ENCODE measurements at regions not wholly inside any gene's neighbourhood (a gene's known extent, or its start where the extent isn't known, plus 50 kb on each side); places are given as distances from the start of the nearest gene placed in this dataset.

- Histone ChIP-seq H3K4me3 (ENCODE audit: low read length) (no peak overlapping the region), H3K4me1 (ENCODE audit: control insufficient read depth, insufficient read depth, low read length) (no peaks in the 10 kb centered on the region), H3K27me3 (replicated peaks; ENCODE audit: control insufficient read depth, insufficient read depth, low read length) (no peaks in the 10 kb centered on the region), H3K36me3 (ENCODE audit: control insufficient read depth, insufficient read depth, low read length, severe bottlenecking) (no peaks in the 10 kb centered on the region), H3K9me3 (ENCODE audit: control insufficient read depth, low read length) (peaks cover 4% of the 10 kb centered on the region), H3K9ac (ENCODE audit: low read length) (no peak overlapping the region)
- no peak for DNase-seq (ENCODE audit: low read depth)
Measured at GRCh38 chr1:95554408-95554807, 320.4 kb downstream of the RWDD3 start.

GRCh38 chr1:95558791-95559190 is 324.8 kb downstream of the RWDD3 start:
- Histone ChIP-seq H3K4me3 (ENCODE audit: low read length) (no peak overlapping the region), H3K9ac (ENCODE audit: low read length) (no peak overlapping the region), H3K4me1 (ENCODE audit: control insufficient read depth, insufficient read depth, low read length) (no peaks in the 10 kb centered on the region), H3K9me3 (ENCODE audit: control insufficient read depth, low read length) (peaks cover 8% of the 10 kb centered on the region), H3K36me3 (ENCODE audit: control insufficient read depth, insufficient read depth, low read length, severe bottlenecking) (no peaks in the 10 kb centered on the region), H3K27me3 (replicated peaks; ENCODE audit: control insufficient read depth, insufficient read depth, low read length) (no peaks in the 10 kb centered on the region)
- no peak for DNase-seq (ENCODE audit: low read depth)

GRCh38 chr1:95561346-95561745 is 327.3 kb downstream of the RWDD3 start:
- Histone ChIP-seq H3K36me3 (ENCODE audit: control insufficient read depth, insufficient read depth, low read length, severe bottlenecking) (no peaks in the 10 kb centered on the region), H3K9ac (ENCODE audit: low read length) (no peak overlapping the region), H3K9me3 (ENCODE audit: control insufficient read depth, low read length) (peaks cover 8% of the 10 kb centered on the region), H3K4me3 (ENCODE audit: low read length) (no peak overlapping the region), H3K27me3 (replicated peaks; ENCODE audit: control insufficient read depth, insufficient read depth, low read length) (no peaks in the 10 kb centered on the region), H3K4me1 (ENCODE audit: control insufficient read depth, insufficient read depth, low read length) (no peaks in the 10 kb centered on the region)
- DNase-seq (ENCODE audit: low read depth): no peak

- Histone ChIP-seq H3K4me3 (ENCODE audit: low read length) (no peak overlapping the region), H3K27me3 (replicated peaks; ENCODE audit: control insufficient read depth, insufficient read depth, low read length) (no peaks in the 10 kb centered on the region), H3K9ac (ENCODE audit: low read length) (no peak overlapping the region), H3K4me1 (ENCODE audit: control insufficient read depth, insufficient read depth, low read length) (no peaks in the 10 kb centered on the region), H3K9me3 (ENCODE audit: control insufficient read depth, low read length) (peaks cover 4% of the 10 kb centered on the region), H3K36me3 (ENCODE audit: control insufficient read depth, insufficient read depth, low read length, severe bottlenecking) (no peaks in the 10 kb centered on the region)
- DNase-seq (ENCODE audit: low read depth): no peak
Measured at GRCh38 chr1:95562230-95562629, 328.2 kb downstream of the RWDD3 start.

- H3K27me3 ChIP-seq (replicated peaks; ENCODE audit: control insufficient read depth, insufficient read depth, low read length): no peaks in the 10 kb centered on the region
- H3K9ac ChIP-seq (ENCODE audit: low read length): no peak overlapping the region
- H3K4me1 ChIP-seq (ENCODE audit: control insufficient read depth, insufficient read depth, low read length): no peaks in the 10 kb centered on the region
- no peaks in the 10 kb centered on the region for H3K9me3 ChIP-seq (ENCODE audit: control insufficient read depth, low read length)
- H3K4me3 ChIP-seq (ENCODE audit: low read length): no peak overlapping the region
- DNase-seq (ENCODE audit: low read depth): no peak
- H3K36me3 ChIP-seq (ENCODE audit: control insufficient read depth, insufficient read depth, low read length, severe bottlenecking): no peaks in the 10 kb centered on the region
Measured at GRCh38 chr1:95572002-95572401, 338.0 kb downstream of the RWDD3 start.

- no peaks in the 10 kb centered on the region for H3K9me3 ChIP-seq (ENCODE audit: control insufficient read depth, low read length)
- no peaks in the 10 kb centered on the region for H3K27me3 ChIP-seq (replicated peaks; ENCODE audit: control insufficient read depth, insufficient read depth, low read length)
- DNase-seq (ENCODE audit: low read depth): no peak
- no peak overlapping the region for H3K4me3 ChIP-seq (ENCODE audit: low read length)
- no peaks in the 10 kb centered on the region for H3K36me3 ChIP-seq (ENCODE audit: control insufficient read depth, insufficient read depth, low read length, severe bottlenecking)
- H3K9ac ChIP-seq (ENCODE audit: low read length): no peak overlapping the region
- H3K4me1 ChIP-seq (ENCODE audit: control insufficient read depth, insufficient read depth, low read length): no peaks in the 10 kb centered on the region
Measured at GRCh38 chr1:95572962-95573361, 339.0 kb downstream of the RWDD3 start.

GRCh38 chr1:95575291-95575690 is 341.3 kb downstream of the RWDD3 start:
- Histone ChIP-seq H3K4me3 (ENCODE audit: low read length) (no peak overlapping the region), H3K9me3 (ENCODE audit: control insufficient read depth, low read length) (no peaks in the 10 kb centered on the region), H3K9ac (ENCODE audit: low read length) (no peak overlapping the region), H3K4me1 (ENCODE audit: control insufficient read depth, insufficient read depth, low read length) (no peaks in the 10 kb centered on the region), H3K27me3 (replicated peaks; ENCODE audit: control insufficient read depth, insufficient read depth, low read length) (no peaks in the 10 kb centered on the region), H3K36me3 (ENCODE audit: control insufficient read depth, insufficient read depth, low read length, severe bottlenecking) (no peaks in the 10 kb centered on the region)
- no peak for DNase-seq (ENCODE audit: low read depth)

GRCh38 chr1:95578462-95578861 is 344.5 kb downstream of the RWDD3 start:
- H3K9me3 ChIP-seq (ENCODE audit: control insufficient read depth, low read length): no peaks in the 10 kb centered on the region
- no peaks in the 10 kb centered on the region for H3K36me3 ChIP-seq (ENCODE audit: control insufficient read depth, insufficient read depth, low read length, severe bottlenecking)
- no peak for DNase-seq (ENCODE audit: low read depth)
- no peak overlapping the region for H3K9ac ChIP-seq (ENCODE audit: low read length)
- no peaks in the 10 kb centered on the region for H3K27me3 ChIP-seq (replicated peaks; ENCODE audit: control insufficient read depth, insufficient read depth, low read length)
- no peaks in the 10 kb centered on the region for H3K4me1 ChIP-seq (ENCODE audit: control insufficient read depth, insufficient read depth, low read length)
- no peak overlapping the region for H3K4me3 ChIP-seq (ENCODE audit: low read length)

GRCh38 chr1:95582191-95582590 is 348.2 kb downstream of the RWDD3 start:
- Histone ChIP-seq H3K9me3 (ENCODE audit: control insufficient read depth, low read length) (no peaks in the 10 kb centered on the region), H3K27me3 (replicated peaks; ENCODE audit: control insufficient read depth, insufficient read depth, low read length) (no peaks in the 10 kb centered on the region), H3K9ac (ENCODE audit: low read length) (no peak overlapping the region), H3K4me3 (ENCODE audit: low read length) (no peak overlapping the region), H3K4me1 (ENCODE audit: control insufficient read depth, insufficient read depth, low read length) (no peaks in the 10 kb centered on the region), H3K36me3 (ENCODE audit: control insufficient read depth, insufficient read depth, low read length, severe bottlenecking) (no peaks in the 10 kb centered on the region)
- DNase-seq (ENCODE audit: low read depth): no peak

GRCh38 chr1:95582746-95583145 is 348.7 kb downstream of the RWDD3 start:
- H3K9me3 ChIP-seq (ENCODE audit: control insufficient read depth, low read length): no peaks in the 10 kb centered on the region
- no peaks in the 10 kb centered on the region for H3K4me1 ChIP-seq (ENCODE audit: control insufficient read depth, insufficient read depth, low read length)
- H3K4me3 ChIP-seq (ENCODE audit: low read length): no peak overlapping the region
- no peak overlapping the region for H3K9ac ChIP-seq (ENCODE audit: low read length)
- DNase-seq (ENCODE audit: low read depth): no peak
- no peaks in the 10 kb centered on the region for H3K27me3 ChIP-seq (replicated peaks; ENCODE audit: control insufficient read depth, insufficient read depth, low read length)
- H3K36me3 ChIP-seq (ENCODE audit: control insufficient read depth, insufficient read depth, low read length, severe bottlenecking): no peaks in the 10 kb centered on the region

- no peaks in the 10 kb centered on the region for H3K9me3 ChIP-seq (ENCODE audit: control insufficient read depth, low read length)
- H3K4me1 ChIP-seq (ENCODE audit: control insufficient read depth, insufficient read depth, low read length): no peaks in the 10 kb centered on the region
- H3K36me3 ChIP-seq (ENCODE audit: control insufficient read depth, insufficient read depth, low read length, severe bottlenecking): no peaks in the 10 kb centered on the region
- H3K27me3 ChIP-seq (replicated peaks; ENCODE audit: control insufficient read depth, insufficient read depth, low read length): no peaks in the 10 kb centered on the region
- no peak overlapping the region for H3K4me3 ChIP-seq (ENCODE audit: low read length)
- H3K9ac ChIP-seq (ENCODE audit: low read length): no peak overlapping the region
- DNase-seq (ENCODE audit: low read depth): no peak
Measured at GRCh38 chr1:95583661-95584210, 349.7 kb downstream of the RWDD3 start.

GRCh38 chr1:95584315-95584714 is 350.3 kb downstream of the RWDD3 start:
- Histone ChIP-seq H3K27me3 (replicated peaks; ENCODE audit: control insufficient read depth, insufficient read depth, low read length) (no peaks in the 10 kb centered on the region), H3K9ac (ENCODE audit: low read length) (no peak overlapping the region), H3K4me3 (ENCODE audit: low read length) (no peak overlapping the region), H3K36me3 (ENCODE audit: control insufficient read depth, insufficient read depth, low read length, severe bottlenecking) (no peaks in the 10 kb centered on the region), H3K4me1 (ENCODE audit: control insufficient read depth, insufficient read depth, low read length) (no peaks in the 10 kb centered on the region), H3K9me3 (ENCODE audit: control insufficient read depth, low read length) (no peaks in the 10 kb centered on the region)
- no peak for DNase-seq (ENCODE audit: low read depth)

Measured in adipocyte (in vitro differentiated cells).